HEK293 (cell line): ENCODE measurements at regions not wholly inside any gene's neighbourhood (a gene's known extent, or its start where the extent isn't known, plus 50 kb on each side); places are given as distances from the start of the nearest gene placed in this dataset.

Experiments
- CTCF ChIA-PET: fragments of 350-600 bp; formaldehyde crosslinking; extraction: SDS; loops from one replicate; lab custom pipeline; 2021; ENCODE audit warnings: antibody characterized with exemption; lab: Yijun Ruan, JAX
- POLR2A ChIA-PET: fragments of 300-600 bp; formaldehyde crosslinking; extraction: SDS; loops from one replicate; lab custom pipeline; 2020; ENCODE audit warnings: antibody characterized with exemption, inconsistent platforms; lab: Yijun Ruan, JAX
- H3K27ac ChIP-seq: fragments of 200-500 bp; sonication (Bioruptor generic); 2 replicates; pipeline ENCODE4 v1.5.1; 2014; ENCODE audit warnings: low read depth, low read length, control low read depth, inconsistent platforms; ENCODE audit errors: extremely low read depth
- H3K36me3 ChIP-seq, 2 experiments: fragments of 200-500 bp in 1 of 2; sonication (Bioruptor generic) in 1 of 2; 1 replicate in 1 of 2; 2 replicates in 1 of 2; pipeline ENCODE4 v1.5.1; 2014 to 2017; ENCODE audit warnings: inconsistent platforms in 2 of 2, low read length in 2 of 2; ENCODE audit not compliant: control insufficient read depth in 2 of 2, insufficient read depth in 1 of 2
- H3K4me1 ChIP-seq: fragments of 200-500 bp; sonication (Bioruptor generic); 2 replicates; pipeline ENCODE4 v1.5.1; 2014; ENCODE audit warnings: mild to moderate bottlenecking, low read length, inconsistent platforms; ENCODE audit not compliant: control insufficient read depth, insufficient read depth
- H3K4me3 ChIP-seq: 2 replicates; pipeline ENCODE4 v1.5.1; 2011; ENCODE audit warnings: low read depth, mild to moderate bottlenecking, control low read depth, low read length, moderate library complexity
- H3K9me3 ChIP-seq: fragments of 200-500 bp; sonication (Bioruptor generic); 2 replicates; pipeline ENCODE4 v1.5.1; 2014; ENCODE audit warnings: low read depth, low read length, inconsistent platforms; ENCODE audit not compliant: control insufficient read depth, insufficient read depth
- PRDM10 ChIP-seq: fragments of 450-650 bp; formaldehyde crosslinking; IDR thresholded peaks from 2 replicates; pipeline ENCODE4 v1.5.1; 2016; ENCODE audit warnings: missing biosample characterization, missing genetic modification characterization
- PRDM4 ChIP-seq: fragments of 450-650 bp; formaldehyde crosslinking; IDR thresholded peaks from 2 replicates; pipeline ENCODE4 v1.5.1; 2017; ENCODE audit warnings: missing biosample characterization, missing genetic modification characterization
- REST ChIP-seq: fragments of 450-650 bp; formaldehyde crosslinking; IDR thresholded peaks from 2 replicates; pipeline ENCODE4 v1.5.1; 2016; ENCODE audit warnings: missing biosample characterization, missing genetic modification characterization
- SALL2 ChIP-seq: fragments of 450-650 bp; formaldehyde crosslinking; IDR thresholded peaks from 2 replicates; pipeline ENCODE4 v1.5.0; 2017; ENCODE audit warnings: missing biosample characterization, mild to moderate bottlenecking, missing genetic modification characterization, borderline replicate concordance
- SP7 ChIP-seq: fragments of 450-650 bp; formaldehyde crosslinking; IDR thresholded peaks from 2 replicates; pipeline ENCODE4 v1.5.1; 2016; ENCODE audit warnings: missing biosample characterization, missing genetic modification characterization
- ZEB2 ChIP-seq: fragments of 450-650 bp; formaldehyde crosslinking; IDR thresholded peaks from 2 replicates; pipeline ENCODE4 v1.5.1; 2016; ENCODE audit warnings: missing biosample characterization, missing genetic modification characterization
- ZIC2 ChIP-seq: fragments of 450-650 bp; formaldehyde crosslinking; IDR thresholded peaks from 2 replicates; pipeline ENCODE4 v1.5.1; 2016; ENCODE audit warnings: missing biosample characterization, missing genetic modification characterization
- ZNF280D ChIP-seq: fragments of 450-650 bp; formaldehyde crosslinking; IDR thresholded peaks from 2 replicates; pipeline ENCODE4 v1.5.1; 2016; ENCODE audit warnings: missing biosample characterization, missing genetic modification characterization
- ZNF324 ChIP-seq: fragments of 450-650 bp; formaldehyde crosslinking; IDR thresholded peaks from 2 replicates; pipeline ENCODE4 v1.5.1; 2016; ENCODE audit warnings: missing biosample characterization, missing genetic modification characterization
- ZNF449 ChIP-seq: fragments of 450-650 bp; formaldehyde crosslinking; IDR thresholded peaks from 2 replicates; pipeline ENCODE4 v1.5.1; 2017; ENCODE audit warnings: missing biosample characterization, mild to moderate bottlenecking, missing genetic modification characterization, moderate library complexity
- ZNF544 ChIP-seq: fragments of 450-650 bp; formaldehyde crosslinking; IDR thresholded peaks from 2 replicates; pipeline ENCODE4 v1.5.0; 2017; ENCODE audit warnings: missing biosample characterization, missing genetic modification characterization
- ZNF548 ChIP-seq: fragments of 450-650 bp; formaldehyde crosslinking; IDR thresholded peaks from 2 replicates; pipeline ENCODE4 v1.5.1; 2016; ENCODE audit warnings: missing biosample characterization, missing genetic modification characterization

- Histone ChIP-seq H3K27ac (no peak overlapping the region), H3K4me1 (no peaks in the 10 kb centered on the region), H3K36me3 (no peaks in the 10 kb centered on the region), H3K9me3 (no peaks in the 10 kb centered on the region), H3K4me3 (no peak overlapping the region)
- CTCF ChIA-PET: interaction anchor here (0.6 to 0.7 kb wide), 2 partner anchors 145 to 326 kb away, joined by 3 read pairs; no protein-coding TSS in a partner anchor
- 0 out of 2 replicates have a peak, but pooled peaks have one; percentile 27 for TF ChIP-seq REST (tag by site-specific recombination)
- no peak for TF ChIP-seq ZNF324 (tag by site-specific recombination)
- no peak for TF ChIP-seq SP7 (tag by site-specific recombination)
- TF ChIP-seq ZNF544 (tag by site-specific recombination): no peak
- no peak for TF ChIP-seq PRDM4 (tag by site-specific recombination)
- TF ChIP-seq ZNF449: no peak
- no peak for TF ChIP-seq ZEB2
- peak; percentile 41; the same call in 1 of the 2 replicates for TF ChIP-seq PRDM10 (tag by site-specific recombination)
- no peak for TF ChIP-seq SALL2 (tag by site-specific recombination)
- POLR2A ChIA-PET: no interaction called here
These were observed 83.1 kb upstream of the PTPN1 start for GRCh38 chr20:50426866-50427718.

GRCh38 chr20:50427719-50428083 is 82.5 kb upstream of the PTPN1 start:
- TF ChIP-seq ZNF280D (tag by site-specific recombination) (no peak), ZIC2 (tag by site-specific recombination) (peak; percentile 34; the same call in 1 of the 2 replicates), ZNF548 (no peak)
- H3K27ac ChIP-seq: no peak overlapping the region
- no peaks in the 10 kb centered on the region for H3K9me3 ChIP-seq
- no peak overlapping the region for H3K4me3 ChIP-seq
- ChIA-PET POLR2A (no interaction called here), CTCF (no interaction called here)
- no peaks in the 10 kb centered on the region for H3K4me1 ChIP-seq
- no peaks in the 10 kb centered on the region for H3K36me3 ChIP-seq
